Fibroblast of upper back skin (primary cell): ENCODE measurements at regions not wholly inside any gene's neighbourhood (a gene's known extent, or its start where the extent isn't known, plus 50 kb on each side); places are given as distances from the start of the nearest gene placed in this dataset.
A peak's percentile ranks its signal among the peaks of the same experiment; 100 is the strongest.
"Not testable (repeated sequence)": the region's sequence is repeated elsewhere in the genome, so short reads cannot be mapped to it uniquely, and the experiment has no call there.

ENCODE experiments used
- DNase-seq: peaks from one replicate; pipeline ENCODE4 v3.0.0-alpha.2; 2013

GRCh38 chr4:1523506-1523905 is 117.3 kb upstream of the NKX1-1 start:
- no peak for DNase-seq

GRCh38 chr4:1523033-1523432 is 116.8 kb upstream of the NKX1-1 start:
- DNase-seq: no peak

GRCh38 chr4:1522606-1523005 is 116.4 kb upstream of the NKX1-1 start:
- no peak for DNase-seq

- DNase-seq: no peak
These were observed 115.6 kb upstream of the NKX1-1 start for GRCh38 chr4:1521821-1522361.

- not testable (repeated sequence) for DNase-seq
These were observed 114.7 kb upstream of the NKX1-1 start for GRCh38 chr4:1520795-1521576.

- no peak for DNase-seq
These were observed 113.8 kb upstream of the NKX1-1 start for GRCh38 chr4:1519787-1520661.

- no peak for DNase-seq
These were observed 112.9 kb upstream of the NKX1-1 start for GRCh38 chr4:1518997-1519700.

GRCh38 chr4:1517592-1518411 is 111.6 kb upstream of the NKX1-1 start:
- DNase-seq: no peak

- no peak for DNase-seq
These were observed 110.7 kb upstream of the NKX1-1 start for GRCh38 chr4:1516881-1517480.

GRCh38 chr4:1516261-1516660 is 110.0 kb upstream of the NKX1-1 start:
- no peak for DNase-seq

GRCh38 chr4:1515763-1516162 is 109.5 kb upstream of the NKX1-1 start:
- no peak for DNase-seq

- no peak for DNase-seq
These were observed 108.9 kb upstream of the NKX1-1 start for GRCh38 chr4:1515156-1515555.

- DNase-seq: no peak
These were observed 108.4 kb upstream of the NKX1-1 start for GRCh38 chr4:1514612-1515011.

- no peak for DNase-seq
These were observed 107.8 kb upstream of the NKX1-1 start for GRCh38 chr4:1513936-1514483.

- DNase-seq: no peak
These were observed 106.8 kb upstream of the NKX1-1 start for GRCh38 chr4:1512738-1513660.

- DNase-seq: no peak
These were observed 106.0 kb upstream of the NKX1-1 start for GRCh38 chr4:1512051-1512737.

- peak; percentile 4 for DNase-seq
These were observed 105.3 kb upstream of the NKX1-1 start for GRCh38 chr4:1511441-1512041.

- DNase-seq: no peak
These were observed 104.7 kb upstream of the NKX1-1 start for GRCh38 chr4:1510931-1511330.

- no peak for DNase-seq
These were observed 103.1 kb upstream of the NKX1-1 start for GRCh38 chr4:1509366-1509765.
